ENCODE measurements at regions not wholly inside any gene's neighbourhood (a gene's known extent, or its start where the extent isn't known, plus 50 kb on each side); places are given as distances from the start of the nearest gene placed in this dataset.
"Not testable (repeated sequence)": the region's sequence is repeated elsewhere in the genome, so short reads cannot be mapped to it uniquely, and the experiment has no call there.

GRCh38 chr9:80985595-80985994, 703.8 kb downstream of the TLE1 start:
- TF ChIP-seq CTCF (IDR thresholded peaks at IDR 0.05; ENCODE audit: low read depth, low read length); POLR2A (IDR thresholded peaks at IDR 0.05; ENCODE audit: extremely low read depth, insufficient read length): not testable (repeated sequence)
